ENCODE measurements at regions not wholly inside any gene's neighbourhood (a gene's known extent, or its start where the extent isn't known, plus 50 kb on each side); places are given as distances from the start of the nearest gene placed in this dataset.

DNA sequence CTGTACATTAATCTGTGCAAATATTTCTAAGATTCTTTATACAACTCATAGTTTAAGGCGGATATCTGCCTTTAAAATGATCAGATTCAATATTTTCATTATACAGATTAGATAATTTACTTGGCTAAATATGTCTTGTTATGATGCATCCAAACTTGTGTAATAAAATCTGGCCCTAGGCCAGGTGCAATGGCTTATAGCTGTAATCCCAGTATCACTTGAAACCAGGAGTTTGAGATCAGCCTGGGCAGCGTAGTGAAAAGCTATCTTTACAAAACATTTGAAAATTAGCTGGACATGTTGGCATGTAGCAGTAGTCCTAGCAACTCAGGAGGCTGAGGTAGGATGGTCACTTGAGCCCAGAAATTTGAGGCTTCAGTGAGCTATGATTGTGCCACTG, 2002.2 kb upstream of the ACO1 start:
- DNase-seq (ENCODE audit: insufficient read length, low spot score) (no peak), FAIRE-seq (no peak)
- TF ChIP-seq, protein P1, sequence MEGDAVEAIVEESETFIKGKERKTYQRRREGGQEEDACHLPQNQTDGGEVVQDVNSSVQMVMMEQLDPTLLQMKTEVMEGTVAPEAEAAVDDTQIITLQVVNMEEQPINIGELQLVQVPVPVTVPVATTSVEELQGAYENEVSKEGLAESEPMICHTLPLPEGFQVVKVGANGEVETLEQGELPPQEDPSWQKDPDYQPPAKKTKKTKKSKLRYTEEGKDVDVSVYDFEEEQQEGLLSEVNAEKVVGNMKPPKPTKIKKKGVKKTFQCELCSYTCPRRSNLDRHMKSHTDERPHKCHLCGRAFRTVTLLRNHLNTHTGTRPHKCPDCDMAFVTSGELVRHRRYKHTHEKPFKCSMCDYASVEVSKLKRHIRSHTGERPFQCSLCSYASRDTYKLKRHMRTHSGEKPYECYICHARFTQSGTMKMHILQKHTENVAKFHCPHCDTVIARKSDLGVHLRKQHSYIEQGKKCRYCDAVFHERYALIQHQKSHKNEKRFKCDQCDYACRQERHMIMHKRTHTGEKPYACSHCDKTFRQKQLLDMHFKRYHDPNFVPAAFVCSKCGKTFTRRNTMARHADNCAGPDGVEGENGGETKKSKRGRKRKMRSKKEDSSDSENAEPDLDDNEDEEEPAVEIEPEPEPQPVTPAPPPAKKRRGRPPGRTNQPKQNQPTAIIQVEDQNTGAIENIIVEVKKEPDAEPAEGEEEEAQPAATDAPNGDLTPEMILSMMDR (IDR thresholded peaks at IDR 0.05; ENCODE audit: insufficient read depth, missing control alignments): no peak

DNA sequence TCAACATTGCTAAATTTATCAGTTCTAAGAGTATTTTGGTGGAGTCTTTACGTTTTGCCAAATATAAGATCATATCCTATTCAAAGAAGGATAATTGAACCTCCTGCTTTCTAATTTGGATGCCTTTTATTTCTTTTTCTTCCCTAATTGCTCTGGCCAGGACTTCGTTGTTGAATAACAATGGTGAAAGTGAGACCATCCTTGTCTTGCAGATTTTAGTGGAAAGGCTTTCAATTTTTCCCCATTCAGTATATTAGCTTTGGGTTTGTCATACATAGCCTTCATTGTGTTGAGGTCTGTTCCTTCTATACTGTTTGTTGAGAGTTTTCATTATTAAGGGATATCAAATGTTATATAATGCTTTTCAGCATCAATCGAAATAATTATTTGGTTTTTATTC, 1974.2 kb upstream of the ACO1 start:
- DNase-seq (ENCODE audit: insufficient read length, low spot score) (no peak), FAIRE-seq (no peak)
- TF ChIP-seq, protein P1 (IDR thresholded peaks at IDR 0.05; ENCODE audit: insufficient read depth, missing control alignments): no peak

DNA sequence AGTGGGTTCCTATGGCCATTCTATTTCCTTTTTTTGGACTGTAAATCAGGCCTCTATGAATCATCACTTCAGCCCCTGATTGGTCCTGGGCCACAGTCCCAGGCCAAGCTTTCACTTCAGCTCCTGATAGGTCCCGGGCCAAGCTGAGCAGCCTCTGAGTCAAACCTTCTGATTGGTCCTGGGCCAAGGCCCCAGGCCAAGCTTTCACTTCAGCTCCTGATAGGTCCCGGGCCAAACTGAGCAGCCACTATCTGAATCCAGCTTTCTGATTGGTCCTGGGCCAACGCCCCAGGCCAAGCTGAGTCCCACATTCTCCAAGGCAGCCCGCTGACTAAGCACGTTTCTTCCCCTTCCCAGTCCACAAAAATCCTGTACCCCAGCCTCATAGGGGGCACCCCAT, 1972.9 kb upstream of the ACO1 start:
- FAIRE-seq (no peak), DNase-seq (ENCODE audit: insufficient read length, low spot score) (no peak)
- TF ChIP-seq, protein P1 (IDR thresholded peaks at IDR 0.05; ENCODE audit: insufficient read depth, missing control alignments): no peak

DNA sequence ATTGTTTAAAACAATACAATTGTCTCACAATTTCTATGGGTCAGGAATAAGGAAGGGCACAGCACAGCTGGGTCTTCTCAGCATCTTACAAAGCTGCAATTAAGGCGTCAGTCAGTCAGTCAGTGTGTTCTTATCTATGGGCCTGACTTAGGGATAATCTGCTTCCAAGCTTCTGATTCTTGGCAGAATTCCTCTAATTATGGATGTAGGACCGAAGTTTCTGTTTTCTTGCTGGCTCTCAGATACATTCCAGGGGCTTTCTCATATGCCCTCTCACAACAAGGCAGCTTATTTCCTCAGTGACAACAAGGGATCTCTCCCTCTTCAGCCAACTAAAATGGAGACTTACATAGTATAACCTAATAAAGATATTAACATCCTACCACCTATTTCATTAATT, 1925.3 kb upstream of the ACO1 start:
- DNase-seq (ENCODE audit: insufficient read length, low spot score): no peak
- TF ChIP-seq, protein P1 (IDR thresholded peaks at IDR 0.05; ENCODE audit: insufficient read depth, missing control alignments): no peak
- FAIRE-seq: no peak

DNA sequence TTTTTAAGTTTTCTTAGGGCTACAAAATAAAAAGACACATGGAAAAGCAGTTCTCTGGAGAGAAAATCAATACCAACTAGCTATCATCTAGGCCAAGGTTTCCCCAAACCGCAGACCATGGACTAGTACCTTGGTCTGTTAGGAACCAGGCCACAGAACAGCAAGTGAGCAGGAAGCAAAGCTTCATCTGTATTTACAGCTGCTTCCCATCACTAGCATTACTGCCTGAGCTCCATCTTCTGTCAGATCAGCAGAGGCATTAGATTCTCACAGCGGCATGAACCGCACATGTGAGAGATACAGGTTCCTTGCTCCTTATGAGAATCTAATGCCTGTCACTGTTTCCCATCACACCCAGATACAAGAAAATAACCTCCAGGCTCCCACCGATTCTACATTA, 1907.6 kb upstream of the ACO1 start:
- no peak for FAIRE-seq
- no peak for DNase-seq (ENCODE audit: insufficient read length, low spot score)
- TF ChIP-seq, protein P1 (IDR thresholded peaks at IDR 0.05; ENCODE audit: insufficient read depth, missing control alignments): no peak

DNA sequence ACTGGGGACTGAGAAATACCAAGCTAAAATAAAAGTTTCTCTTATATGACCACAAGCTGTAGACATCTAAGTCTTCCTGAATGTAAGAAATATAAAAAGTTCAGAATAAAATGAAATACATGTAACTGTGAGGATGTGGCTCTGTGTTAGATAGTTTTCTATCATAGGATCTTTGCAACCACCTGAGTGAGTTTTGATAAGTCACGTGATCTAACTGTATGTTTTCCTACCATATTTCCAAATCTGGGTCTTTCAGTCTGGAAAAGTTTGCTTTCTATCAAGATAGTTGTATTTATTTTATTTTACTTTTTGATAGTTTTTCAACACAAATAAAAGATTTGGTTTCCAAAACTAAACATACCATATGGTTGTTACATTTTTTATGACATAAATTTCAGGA, 1905.8 kb upstream of the ACO1 start:
- TF ChIP-seq, protein P1 (IDR thresholded peaks at IDR 0.05; ENCODE audit: insufficient read depth, missing control alignments): no peak
- FAIRE-seq: no peak

DNA sequence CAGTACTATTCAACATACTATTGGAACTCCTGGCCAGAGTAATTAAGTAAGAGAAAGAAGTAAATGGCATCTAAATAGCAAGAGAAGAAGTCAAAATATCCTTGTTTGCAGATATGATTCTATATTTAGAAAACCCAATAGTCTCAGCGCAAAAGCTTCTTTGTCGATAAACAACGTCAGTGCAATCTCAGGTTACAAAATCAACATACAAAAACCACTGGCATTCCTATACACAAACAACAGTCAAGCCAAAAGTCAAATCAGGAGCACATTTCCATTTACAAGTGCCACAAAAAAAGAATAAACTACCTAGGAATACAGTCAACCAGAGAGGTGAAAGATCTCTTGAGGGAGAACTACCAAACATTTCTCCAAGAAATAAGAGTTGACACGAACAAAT, 1901.9 kb upstream of the ACO1 start:
- TF ChIP-seq, protein P1 (IDR thresholded peaks at IDR 0.05; ENCODE audit: insufficient read depth, missing control alignments): no peak
- FAIRE-seq: no peak
- DNase-seq (ENCODE audit: insufficient read length, low spot score): no peak

More for the DNA sequence above, 1905.8 kb upstream of the ACO1 start:
- DNase-seq (ENCODE audit: insufficient read length, low spot score): no peak

All from D721Med (cell line).